ENCODE measurements at regions not wholly inside any gene's neighbourhood (a gene's known extent, or its start where the extent isn't known, plus 50 kb on each side); places are given as distances from the start of the nearest gene placed in this dataset.

- DNase-seq (ENCODE audit: low spot score, unreplicated experiment) = no peak
- peak overlapping the region; percentile 55 for H3K27ac Mint-ChIP-seq
- no peak overlapping the region for H3K4me3 Mint-ChIP-seq (ENCODE audit: low read depth)
- no peaks in the 10 kb centered on the region for H3K27me3 Mint-ChIP-seq
- H3K4me1 Mint-ChIP-seq (ENCODE audit: low read depth) = peaks cover 26% of the 10 kb centered on the region
- H3K36me3 Mint-ChIP-seq (ENCODE audit: insufficient read depth) = peaks cover 5% of the 10 kb centered on the region
- peaks cover 18% of the 10 kb centered on the region for H3K9me3 Mint-ChIP-seq (ENCODE audit: low read depth)
- TF ChIP-seq CTCF (IDR thresholded peaks at IDR 0.05; ENCODE audit: unreplicated experiment) = no peak
Measured at GRCh38 chr4:188428935-188429334, 289.7 kb downstream of the TRIML1 start.

DNA sequence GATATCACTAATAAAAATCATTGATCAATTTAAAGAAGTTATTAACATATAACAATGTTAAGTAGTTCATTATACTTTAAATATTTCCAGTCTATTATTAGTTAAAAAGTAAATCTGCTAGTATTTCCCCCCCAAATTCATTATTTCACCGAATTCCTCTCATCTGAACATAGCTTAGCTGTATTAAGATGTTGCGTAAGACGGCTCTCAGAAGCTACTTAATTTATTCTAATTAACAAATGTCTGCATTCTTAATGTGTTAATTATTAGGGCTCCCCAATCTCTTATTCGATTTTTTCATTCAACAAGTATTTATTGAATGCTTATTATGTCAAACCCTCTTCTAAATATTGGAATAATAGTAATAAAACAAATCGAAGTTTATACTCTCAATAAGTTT lies 290.7 kb downstream of the TRIML1 start:
- Mint-ChIP-seq H3K4me3 (ENCODE audit: low read depth) (no peak overlapping the region), H3K9me3 (ENCODE audit: low read depth) (peaks cover 18% of the 10 kb centered on the region), H3K36me3 (ENCODE audit: insufficient read depth) (peaks cover 5% of the 10 kb centered on the region), H3K4me1 (ENCODE audit: low read depth) (peaks cover 26% of the 10 kb centered on the region), H3K27me3 (no peaks in the 10 kb centered on the region), H3K27ac (peak overlapping the region; percentile 50)
- no peak for DNase-seq (ENCODE audit: low spot score, unreplicated experiment)
- TF ChIP-seq CTCF (IDR thresholded peaks at IDR 0.05; ENCODE audit: unreplicated experiment) = no peak

GRCh38 chr4:188430384-188430783 lies 291.1 kb downstream of the TRIML1 start:
- Mint-ChIP-seq H3K9me3 (ENCODE audit: low read depth) (peaks cover 14% of the 10 kb centered on the region), H3K27me3 (no peaks in the 10 kb centered on the region), H3K4me1 (ENCODE audit: low read depth) (peaks cover 26% of the 10 kb centered on the region), H3K4me3 (ENCODE audit: low read depth) (no peak overlapping the region), H3K36me3 (ENCODE audit: insufficient read depth) (peaks cover 5% of the 10 kb centered on the region), H3K27ac (peak overlapping the region; percentile 50)
- no peak for TF ChIP-seq CTCF (IDR thresholded peaks at IDR 0.05; ENCODE audit: unreplicated experiment)
- no peak for DNase-seq (ENCODE audit: low spot score, unreplicated experiment)

DNA sequence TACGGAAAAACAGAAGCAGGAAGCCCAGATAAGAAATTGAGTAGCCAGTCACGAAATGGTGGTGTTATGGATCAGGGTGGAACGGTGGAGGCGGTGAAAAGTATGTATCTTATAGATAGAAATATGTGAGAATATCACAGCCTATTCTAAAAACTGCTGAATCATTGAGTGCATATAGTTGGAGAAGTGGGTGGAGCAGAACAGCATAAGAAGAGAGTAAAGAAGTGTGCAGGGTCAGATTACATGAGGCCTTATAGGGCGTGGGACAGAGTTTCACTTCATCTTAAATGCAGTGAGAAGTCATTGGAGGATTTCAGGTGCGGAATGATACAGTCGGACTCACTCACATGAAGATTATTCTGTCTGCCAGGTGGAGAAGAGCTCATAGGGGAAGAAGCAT lies 293.1 kb downstream of the TRIML1 start:
- Mint-ChIP-seq H3K9me3 (ENCODE audit: low read depth) (peaks cover 14% of the 10 kb centered on the region), H3K36me3 (ENCODE audit: insufficient read depth) (peaks cover 4% of the 10 kb centered on the region), H3K27ac (no peak overlapping the region), H3K4me1 (ENCODE audit: low read depth) (peaks cover 31% of the 10 kb centered on the region), H3K4me3 (ENCODE audit: low read depth) (no peak overlapping the region), H3K27me3 (no peaks in the 10 kb centered on the region)
- no peak for TF ChIP-seq CTCF (IDR thresholded peaks at IDR 0.05; ENCODE audit: unreplicated experiment)
- DNase-seq (ENCODE audit: low spot score, unreplicated experiment) = no peak

GRCh38 chr4:188433741-188434315 lies 294.6 kb downstream of the TRIML1 start:
- DNase-seq (ENCODE audit: low spot score, unreplicated experiment) = no peak
- Mint-ChIP-seq H3K4me3 (ENCODE audit: low read depth) (no peak overlapping the region), H3K27ac (no peak overlapping the region), H3K36me3 (ENCODE audit: insufficient read depth) (peaks cover 4% of the 10 kb centered on the region), H3K4me1 (ENCODE audit: low read depth) (peaks cover 35% of the 10 kb centered on the region), H3K9me3 (ENCODE audit: low read depth) (peaks cover 14% of the 10 kb centered on the region), H3K27me3 (no peaks in the 10 kb centered on the region)
- no peak for TF ChIP-seq CTCF (IDR thresholded peaks at IDR 0.05; ENCODE audit: unreplicated experiment)
